ENCODE measurements at regions not wholly inside any gene's neighbourhood (a gene's known extent, or its start where the extent isn't known, plus 50 kb on each side); places are given as distances from the start of the nearest gene placed in this dataset.

- no peak for DNase-seq
Measured at GRCh38 chr6:14656649-14657048, 539.1 kb downstream of the CD83 start.

GRCh38 chr6:14658030-14658429, 540.5 kb downstream of the CD83 start:
- DNase-seq: no peak

- DNase-seq: no peak
Measured at GRCh38 chr6:14658886-14659561, 541.5 kb downstream of the CD83 start.

- no peak for DNase-seq
Measured at GRCh38 chr6:14659841-14660240, 542.3 kb downstream of the CD83 start.

GRCh38 chr6:14660806-14661579, 543.4 kb downstream of the CD83 start:
- peak; percentile 44 to 50 for DNase-seq

- DNase-seq: no peak
Measured at GRCh38 chr6:14661691-14662090, 544.1 kb downstream of the CD83 start.

GRCh38 chr6:14664112-14664601, 546.6 kb downstream of the CD83 start:
- DNase-seq: peak in 1 of 2 experiments; percentile 43

GRCh38 chr6:14664621-14665315, 547.2 kb downstream of the CD83 start:
- DNase-seq: no peak

GRCh38 chr6:14665827-14666724, 548.5 kb downstream of the CD83 start:
- DNase-seq: peak; percentile 77 to 79

- no peak for DNase-seq
Measured at GRCh38 chr6:14670806-14671205, 553.2 kb downstream of the CD83 start.

- no peak for DNase-seq
Measured at GRCh38 chr6:14671261-14671681, 553.7 kb downstream of the CD83 start.

GRCh38 chr6:14671937-14672336, 554.4 kb downstream of the CD83 start:
- no peak for DNase-seq

GRCh38 chr6:14673201-14673600, 555.6 kb downstream of the CD83 start:
- no peak for DNase-seq

GRCh38 chr6:14674458-14674857, 556.9 kb downstream of the CD83 start:
- no peak for DNase-seq

GRCh38 chr6:14674867-14675648, 557.5 kb downstream of the CD83 start:
- DNase-seq: peak; percentile 42 to 44

GRCh38 chr6:14676064-14676463, 558.5 kb downstream of the CD83 start:
- DNase-seq: peak in 1 of 2 experiments; percentile 49

- DNase-seq: no peak
Measured at GRCh38 chr6:14676977-14677781, 559.6 kb downstream of the CD83 start.

- DNase-seq: no peak
Measured at GRCh38 chr6:14681699-14682487, 564.0 kb upstream of the JARID2 start.

- no peak for DNase-seq
Measured at GRCh38 chr6:14682812-14683211, 563.1 kb upstream of the JARID2 start.

- no peak for DNase-seq
Measured at GRCh38 chr6:14689639-14690038, 556.2 kb upstream of the JARID2 start.

All from activated T-cell treated with anti-CD3 and anti-CD28 coated beads, Interleukin-2, amount 50 U/mL, for 48 hours (primary cell).